ENCODE measurements at regions not wholly inside any gene's neighbourhood (a gene's known extent, or its start where the extent isn't known, plus 50 kb on each side); places are given as distances from the start of the nearest gene placed in this dataset.

GRCh38 chr3:13199006-13199776 is 126.0 kb upstream of the IQSEC1 start:
- ChIA-PET POLR2A (interaction anchor here (0.5 to 1.1 kb wide), 4 partner anchors 9 to 171 kb away, joined by 3 to 4 read pairs (median 3); no protein-coding TSS in a partner anchor), CTCF (ENCODE audit: low intra/inter-chr PET ratio) (no interaction called here)
- no peak for FAIRE-seq
- ATAC-seq: no peak; the same call in 2 of the 3 replicates
- H3K4me1 ChIP-seq (replicated peaks in 1 of 2; ENCODE audit: control insufficient read depth in 2 of 2, insufficient read depth in 2 of 2, low read length in 2 of 2): peaks cover 0 to 12% of the 10 kb centered on the region in 2 experiments; a peak in 2 of 5 replicates
- no peak overlapping the region for H3K4me3 ChIP-seq
- no peak overlapping the region for H3K4me2 ChIP-seq (ENCODE audit: insufficient read depth, low read length)
- H3K9ac ChIP-seq (ENCODE audit: insufficient read depth in 1 of 2, low read depth in 2 of 2, low read length in 2 of 2): no peak overlapping the region
- H3K79me2 ChIP-seq (ENCODE audit: control insufficient read depth, insufficient read depth, low read length): no peaks in the 10 kb centered on the region
- no peaks in the 10 kb centered on the region for H3K36me3 ChIP-seq (ENCODE audit: control insufficient read depth, insufficient read depth, low read length)
- no TSS peak for BruUV-seq (replicated peaks)
- peaks cover 18% of the 10 kb centered on the region for H4K20me1 ChIP-seq (replicated peaks; ENCODE audit: control insufficient read depth, insufficient read depth, low read length)
- H2AFZ ChIP-seq (ENCODE audit: low read depth, low read length): no peak overlapping the region
- no peak overlapping the region for H3K27ac ChIP-seq (ENCODE audit: extremely low read depth, low read depth, low read length)
- in situ Hi-C loops (cut with MboI): no loop called here
- no peaks in the 10 kb centered on the region for H3K9me3 ChIP-seq (replicated peaks; ENCODE audit: control insufficient read depth, insufficient read depth, low read depth, low read length)
- no peaks in the 10 kb centered on the region for H3K9me1 ChIP-seq (ENCODE audit: control insufficient read depth, insufficient read depth, low read length)
- intact Hi-C loops (cut with micrococcal nuclease): loop anchor here (10.0 kb wide), 1 partner anchor 104 kb away; no protein-coding TSS in a partner anchor
- WGBS (ENCODE audit: insufficient coverage, low coverage, missing lambda C conversion rate): 4% methylated on average over 24 of the region's 25 CpGs
- H3K27me3 ChIP-seq (ENCODE audit: control insufficient read depth in 2 of 2, insufficient read depth in 2 of 2, low read length in 2 of 2): peaks cover 61 to 84% of the 10 kb centered on the region in 2 experiments
- DNase-seq (ENCODE audit: extremely low read depth in 1 of 4, low spot score in 3 of 4): no peak
- no peak for TF ChIP-seq DACH1 (IDR thresholded peaks at IDR 0.05; ENCODE audit: partially characterized antibody)
- TF ChIP-seq SP1 (CRISPR knock-in tag; IDR thresholded peaks at IDR 0.05): no peak
- no peak for TF ChIP-seq SIN3A (IDR thresholded peaks at IDR 0.05; ENCODE audit: borderline replicate concordance in 2 of 2, control insufficient read depth in 1 of 2, low read depth in 2 of 2, low read length in 2 of 2)
- no peak for TF ChIP-seq PHB (CRISPR knock-in tag; IDR thresholded peaks at IDR 0.05)
- no peak for TF ChIP-seq ZNF57 (CRISPR knock-in tag; IDR thresholded peaks at IDR 0.05)
- TF ChIP-seq DPF2 (IDR thresholded peaks at IDR 0.05): no peak
- TF ChIP-seq HDAC2 (IDR thresholded peaks at IDR 0.05): no peak
- TF ChIP-seq JUND (IDR thresholded peaks at IDR 0.05; ENCODE audit: borderline replicate concordance, low read depth, low read length): no peak
- TF ChIP-seq JUND (tag; IDR thresholded peaks at IDR 0.05; ENCODE audit: borderline replicate concordance, low read depth, low read length): no peak
- TF ChIP-seq TOE1 (IDR thresholded peaks at IDR 0.05; ENCODE audit: borderline replicate concordance): no peak
- no peak for TF ChIP-seq TOE1 (CRISPR knock-in tag; IDR thresholded peaks at IDR 0.05; ENCODE audit: borderline replicate concordance, low read depth)
- no peak for TF ChIP-seq DEAF1 (CRISPR knock-in tag; IDR thresholded peaks at IDR 0.05)
- TF ChIP-seq OTX1 (CRISPR knock-in tag; IDR thresholded peaks at IDR 0.05): no peak
- TF ChIP-seq SOX6 (IDR thresholded peaks at IDR 0.05): no peak
- no peak for TF ChIP-seq KLF6 (CRISPR knock-in tag; IDR thresholded peaks at IDR 0.05; ENCODE audit: borderline replicate concordance)
- TF ChIP-seq SNRNP70 (optimal IDR thresholded peaks at IDR 0.05; ENCODE audit: low read depth, low read length): no peak
- no peak for TF ChIP-seq GTF2F1 (IDR thresholded peaks at IDR 0.05; ENCODE audit: low read depth, low read length)
- TF ChIP-seq SFPQ (IDR thresholded peaks at IDR 0.05; ENCODE audit: low read depth, low read length): no peak

Data from K562 (cell line).